Body of pancreas (tissue), 4 donors: ENCODE measurements at regions not wholly inside any gene's neighbourhood (a gene's known extent, or its start where the extent isn't known, plus 50 kb on each side); places are given as distances from the start of the nearest gene placed in this dataset.

Source experiments
- CTCF ChIP-seq, 7 experiments: fragments of 450-650 bp in 4 of 7; fragments of 200-600 bp in 3 of 7; sonication (generic) in 3 of 7; IDR thresholded peaks; one replicate each; pipeline ENCODE4 v1.5.1; 2016 to 2019; ENCODE audit warnings: antibody characterized with exemption in 7 of 7
- POLR2A ChIP-seq, 3 donors: fragments of 450-650 bp; IDR thresholded peaks; one replicate each; pipeline ENCODE4 v1.6.1; 2016; ENCODE audit warnings: antibody characterized with exemption in 3 of 3, mild to moderate bottlenecking in 2 of 3

GRCh38 chr1:200292699-200293098 lies 117.1 kb downstream of the ZNF281 start:
- no peak for TF ChIP-seq CTCF (IDR thresholded peaks at IDR 0.05)
- TF ChIP-seq POLR2A (IDR thresholded peaks at IDR 0.05): no peak
